Hepatocyte (in vitro differentiated cells): ENCODE measurements at regions not wholly inside any gene's neighbourhood (a gene's known extent, or its start where the extent isn't known, plus 50 kb on each side); places are given as distances from the start of the nearest gene placed in this dataset.

Experiments
- DNase-seq: peaks from one replicate; pipeline ENCODE4 v3.0.0-alpha.2; 2016; ENCODE audit warnings: low spot score
- H2AFZ ChIP-seq: fragments of 200-600 bp; sonication (generic); 2 replicates; pipeline ENCODE4 v1.6.0; 2016; ENCODE audit warnings: antibody characterized with exemption, mild to moderate bottlenecking
- H3K27ac ChIP-seq: fragments of 200-600 bp; sonication (generic); 2 replicates; pipeline ENCODE4 v1.5.1; 2016; ENCODE audit warnings: mild to moderate bottlenecking
- H3K27me3 ChIP-seq: fragments of 200-600 bp; sonication (generic); 2 replicates; pipeline ENCODE4 v1.6.1; 2016
- H3K36me3 ChIP-seq: fragments of 200-600 bp; sonication (generic); replicated peaks from 2 replicates; pipeline ENCODE4 v1.5.1; 2016; ENCODE audit warnings: low read depth; ENCODE audit not compliant: insufficient read depth
- H3K4me1 ChIP-seq: fragments of 200-600 bp; sonication (generic); 2 replicates; pipeline ENCODE4 v1.5.1; 2016; ENCODE audit warnings: mild to moderate bottlenecking, moderate library complexity; ENCODE audit not compliant: insufficient read depth
- H3K4me2 ChIP-seq: fragments of 200-600 bp; sonication (generic); 2 replicates; pipeline ENCODE4 v1.6.0; 2016
- H3K4me3 ChIP-seq: fragments of 200-600 bp; sonication (generic); 2 replicates; pipeline ENCODE4 v1.5.1; 2016; ENCODE audit warnings: mild to moderate bottlenecking
- H3K79me2 ChIP-seq: fragments of 200-600 bp; sonication (generic); 2 replicates; pipeline ENCODE4 v1.6.0; 2017; ENCODE audit warnings: mild to moderate bottlenecking
- H3K9me2 ChIP-seq: fragments of 200-600 bp; sonication (generic); replicated peaks from 2 replicates; pipeline ENCODE4 v1.6.0; 2017; ENCODE audit warnings: mild to moderate bottlenecking; ENCODE audit not compliant: insufficient read depth
- H3K9me3 ChIP-seq: fragments of 200-600 bp; sonication (generic); 2 replicates; pipeline ENCODE4 v1.5.1; 2016; ENCODE audit warnings: low read depth, mild to moderate bottlenecking
- H4K20me1 ChIP-seq: fragments of 200-600 bp; sonication (generic); 2 replicates; pipeline ENCODE4 v1.6.0; 2016; ENCODE audit warnings: mild to moderate bottlenecking; ENCODE audit not compliant: insufficient read depth, poor library complexity, severe bottlenecking
- EZH2 ChIP-seq: fragments of 200-600 bp; sonication (generic); IDR thresholded peaks from 2 replicates; pipeline ENCODE4 v1.6.1; 2016; ENCODE audit warnings: antibody characterized with exemption, mild to moderate bottlenecking, borderline replicate concordance
- EZH2phosphoT487 ChIP-seq: fragments of 200-600 bp; sonication (generic); IDR thresholded peaks from one replicate; pipeline ENCODE4 v1.6.1; 2018; ENCODE audit warnings: antibody characterized with exemption, mild to moderate bottlenecking, low read depth, moderate library complexity; ENCODE audit not compliant: unreplicated experiment, severe bottlenecking
- WGBS: methylation state at CpG from one replicate; pipeline ENCODE4 v1.1.6; 2016; ENCODE audit warnings: low lambda C conversion rate; ENCODE audit errors: missing lambda C conversion rate; 5-methylcytosine and 5-hydroxymethylcytosine counted together
- TF ChIP-seq, protein P1 (sequence below): fragments of 200-600 bp; sonication (generic); IDR thresholded peaks from 2 replicates; pipeline ENCODE4 v1.5.1; 2016; ENCODE audit warnings: antibody characterized with exemption, mild to moderate bottlenecking; ENCODE audit not compliant: poor library complexity

DNA sequence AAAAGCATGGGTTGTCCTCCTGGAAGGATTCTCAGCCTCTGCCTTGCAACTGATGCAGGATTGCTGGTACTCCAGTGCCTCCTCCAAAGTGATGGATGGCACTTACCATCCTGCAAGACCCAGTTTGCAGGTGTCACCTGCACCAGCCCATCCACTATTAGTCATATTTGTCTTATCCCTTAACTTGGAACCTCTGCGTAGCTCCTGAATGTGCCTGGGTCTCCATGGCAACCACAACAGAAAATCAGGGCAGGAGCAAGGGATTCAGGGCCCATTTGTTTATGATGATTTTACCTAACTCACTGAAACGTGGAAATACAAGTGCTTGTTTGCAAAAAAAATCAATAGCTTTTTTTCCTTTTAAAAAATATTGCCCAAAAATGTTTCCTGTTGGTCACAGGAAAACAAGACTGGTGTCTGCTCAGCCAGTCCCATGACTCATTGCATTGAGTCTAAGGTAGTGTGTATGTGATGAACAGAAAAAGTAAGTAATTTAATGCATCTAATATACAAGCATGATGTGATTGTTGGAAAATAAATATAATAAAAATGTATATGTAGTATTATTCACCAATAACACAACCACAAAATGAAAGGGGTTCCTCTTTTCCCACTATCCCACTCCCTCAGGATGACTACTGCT lies 1196.3 kb upstream of the TMEM132C start:
- H3K4me1 ChIP-seq = no peaks in the 10 kb centered on the region
- no peak overlapping the region for H2AFZ ChIP-seq
- H3K4me3 ChIP-seq = no peak overlapping the region
- H3K9me2 ChIP-seq = no peaks in the 10 kb centered on the region
- H3K9me3 ChIP-seq = no peaks in the 10 kb centered on the region
- TF ChIP-seq EZH2 = no peak
- TF ChIP-seq EZH2phosphoT487 = no peak
- TF ChIP-seq, protein P1, sequence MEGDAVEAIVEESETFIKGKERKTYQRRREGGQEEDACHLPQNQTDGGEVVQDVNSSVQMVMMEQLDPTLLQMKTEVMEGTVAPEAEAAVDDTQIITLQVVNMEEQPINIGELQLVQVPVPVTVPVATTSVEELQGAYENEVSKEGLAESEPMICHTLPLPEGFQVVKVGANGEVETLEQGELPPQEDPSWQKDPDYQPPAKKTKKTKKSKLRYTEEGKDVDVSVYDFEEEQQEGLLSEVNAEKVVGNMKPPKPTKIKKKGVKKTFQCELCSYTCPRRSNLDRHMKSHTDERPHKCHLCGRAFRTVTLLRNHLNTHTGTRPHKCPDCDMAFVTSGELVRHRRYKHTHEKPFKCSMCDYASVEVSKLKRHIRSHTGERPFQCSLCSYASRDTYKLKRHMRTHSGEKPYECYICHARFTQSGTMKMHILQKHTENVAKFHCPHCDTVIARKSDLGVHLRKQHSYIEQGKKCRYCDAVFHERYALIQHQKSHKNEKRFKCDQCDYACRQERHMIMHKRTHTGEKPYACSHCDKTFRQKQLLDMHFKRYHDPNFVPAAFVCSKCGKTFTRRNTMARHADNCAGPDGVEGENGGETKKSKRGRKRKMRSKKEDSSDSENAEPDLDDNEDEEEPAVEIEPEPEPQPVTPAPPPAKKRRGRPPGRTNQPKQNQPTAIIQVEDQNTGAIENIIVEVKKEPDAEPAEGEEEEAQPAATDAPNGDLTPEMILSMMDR = no peak
- no peaks in the 10 kb centered on the region for H3K79me2 ChIP-seq
- no peak overlapping the region for H3K27ac ChIP-seq
- no peaks in the 10 kb centered on the region for H3K36me3 ChIP-seq
- no peak overlapping the region for H3K4me2 ChIP-seq
- no peaks in the 10 kb centered on the region for H4K20me1 ChIP-seq
- DNase-seq = no peak
- H3K27me3 ChIP-seq = no peaks in the 10 kb centered on the region
- 29% methylated on average over 2 of the region's 2 CpGs for WGBS

DNA sequence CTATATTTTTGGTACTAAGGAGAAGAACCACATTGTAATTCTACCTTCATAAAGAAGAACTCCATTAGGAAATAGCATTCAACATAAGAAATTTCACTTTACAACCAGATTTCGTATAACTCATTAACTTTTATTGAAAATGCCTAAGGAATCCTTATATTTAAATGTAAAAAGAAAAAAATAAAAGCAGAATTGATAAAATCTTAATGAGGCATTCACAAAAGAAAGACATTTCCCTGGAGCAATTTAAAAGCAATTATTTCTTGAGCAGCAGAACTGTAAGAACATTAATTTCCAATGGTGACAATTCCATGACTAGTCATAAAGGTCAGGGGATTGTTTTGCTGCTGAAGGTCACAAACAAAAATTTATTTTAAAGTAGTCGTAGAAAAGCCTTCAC lies 1192.8 kb upstream of the TMEM132C start:
- Histone ChIP-seq H3K79me2 (no peaks in the 10 kb centered on the region), H4K20me1 (no peaks in the 10 kb centered on the region), H2AFZ (no peak overlapping the region), H3K27me3 (no peaks in the 10 kb centered on the region), H3K4me2 (no peak overlapping the region), H3K36me3 (no peaks in the 10 kb centered on the region), H3K9me3 (no peaks in the 10 kb centered on the region), H3K27ac (no peak overlapping the region), H3K4me3 (no peak overlapping the region), H3K9me2 (no peaks in the 10 kb centered on the region), H3K4me1 (no peaks in the 10 kb centered on the region)
- no peak for DNase-seq
- TF ChIP-seq EZH2phosphoT487 = no peak
- TF ChIP-seq, protein P1 = no peak
- no peak for TF ChIP-seq EZH2
- 75% methylated on average over 2 of the region's 2 CpGs for WGBS

DNA sequence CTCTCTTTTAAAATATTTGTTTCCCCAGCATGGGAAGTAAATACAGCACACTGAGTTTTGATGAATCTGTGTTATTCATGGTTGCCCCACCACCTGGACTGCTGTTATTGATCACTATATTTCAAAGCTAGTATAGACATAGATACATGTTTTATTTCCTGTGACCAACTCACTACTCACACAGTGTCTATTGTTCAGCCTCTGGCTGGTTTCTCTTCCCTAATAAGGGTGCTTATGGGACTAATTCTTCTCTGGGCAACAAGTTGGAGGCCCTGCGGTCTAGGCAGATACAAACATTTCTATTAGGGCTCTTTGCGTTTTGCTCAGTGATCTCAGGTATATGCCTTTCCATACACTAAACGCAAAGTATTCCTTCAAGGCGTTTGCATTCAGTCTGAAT lies 1191.0 kb upstream of the TMEM132C start:
- no peaks in the 10 kb centered on the region for H3K79me2 ChIP-seq
- H3K27me3 ChIP-seq = no peaks in the 10 kb centered on the region
- H4K20me1 ChIP-seq = no peaks in the 10 kb centered on the region
- no peak overlapping the region for H3K4me2 ChIP-seq
- no peaks in the 10 kb centered on the region for H3K9me2 ChIP-seq
- no peak overlapping the region for H3K4me3 ChIP-seq
- no peak overlapping the region for H3K27ac ChIP-seq
- no peak for DNase-seq
- no peaks in the 10 kb centered on the region for H3K4me1 ChIP-seq
- TF ChIP-seq, protein P1 = no peak
- TF ChIP-seq EZH2 = no peak
- no peak for TF ChIP-seq EZH2phosphoT487
- 92% methylated on average over 4 of the region's 4 CpGs for WGBS
- H2AFZ ChIP-seq = no peak overlapping the region
- H3K36me3 ChIP-seq = no peaks in the 10 kb centered on the region
- no peaks in the 10 kb centered on the region for H3K9me3 ChIP-seq
